ENCODE measurements at regions not wholly inside any gene's neighbourhood (a gene's known extent, or its start where the extent isn't known, plus 50 kb on each side); places are given as distances from the start of the nearest gene placed in this dataset.
"Not testable (repeated sequence)": the region's sequence is repeated elsewhere in the genome, so short reads cannot be mapped to it uniquely, and the experiment has no call there.

DNA sequence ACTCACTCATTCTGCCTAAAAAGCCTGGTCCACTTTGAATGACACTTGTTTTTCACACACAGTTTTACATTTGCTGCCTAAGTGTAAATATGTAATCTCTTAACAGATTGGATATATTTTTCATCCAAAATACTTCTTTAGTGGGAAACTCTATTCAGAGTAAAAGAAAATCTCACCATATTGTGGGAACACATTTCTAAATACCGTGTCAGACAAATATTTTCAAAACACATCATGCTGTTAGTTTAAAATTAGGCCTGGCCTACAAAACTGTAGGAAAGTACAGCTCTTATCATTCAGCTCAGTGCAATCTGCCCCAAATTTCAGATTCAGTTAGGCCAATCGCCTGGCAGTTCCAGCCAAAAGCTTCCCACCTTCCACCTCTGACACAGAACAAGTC, 849.8 kb downstream of the NXPH1 start:
- 86% methylated on average over 2 of the region's 2 CpGs for WGBS (ENCODE audit: insufficient coverage)
- no peaks in the 10 kb centered on the region for H3K4me1 ChIP-seq (ENCODE audit: control insufficient read depth, insufficient read depth, low read length)
- DNase-seq (ENCODE audit: low read depth in 4 of 6, low spot score in 6 of 6): peak in 1 of 6 donors; percentile 93

DNA sequence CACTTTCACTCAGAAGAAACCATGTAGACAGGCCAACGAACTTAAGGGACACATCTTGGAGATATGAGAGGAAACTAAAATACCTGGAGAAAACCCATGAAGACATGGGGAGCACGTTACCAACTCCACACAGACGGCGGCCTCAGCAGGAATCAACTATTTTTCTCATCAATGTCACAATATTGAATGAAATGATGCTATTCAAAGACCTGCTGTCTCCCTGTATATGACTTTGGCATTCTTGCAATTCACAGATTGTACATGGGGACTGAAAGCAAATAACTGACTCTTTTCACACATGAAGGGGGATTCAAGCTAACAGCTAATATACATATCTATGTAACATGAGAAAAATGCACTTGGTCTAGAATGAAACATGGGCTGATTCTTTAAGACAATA, 869.0 kb downstream of the NXPH1 start:
- WGBS (ENCODE audit: insufficient coverage): no CpG with 5 or more reads among the region's 4 CpGs

More for the DNA sequence above, 849.8 kb downstream of the NXPH1 start:
- no peaks in the 10 kb centered on the region for H3K36me3 ChIP-seq (ENCODE audit: control insufficient read depth, insufficient read depth, low read length)
- no peaks in the 10 kb centered on the region for H3K9me3 ChIP-seq (ENCODE audit: control insufficient read depth, insufficient read depth, low read length)
- no peak overlapping the region for H3K27ac ChIP-seq (ENCODE audit: low read depth, low read length)
- no peak overlapping the region for H3K4me3 ChIP-seq (ENCODE audit: low read depth, low read length)
- H3K27me3 ChIP-seq (ENCODE audit: control insufficient read depth, insufficient read depth, low read length): no peaks in the 10 kb centered on the region

DNA sequence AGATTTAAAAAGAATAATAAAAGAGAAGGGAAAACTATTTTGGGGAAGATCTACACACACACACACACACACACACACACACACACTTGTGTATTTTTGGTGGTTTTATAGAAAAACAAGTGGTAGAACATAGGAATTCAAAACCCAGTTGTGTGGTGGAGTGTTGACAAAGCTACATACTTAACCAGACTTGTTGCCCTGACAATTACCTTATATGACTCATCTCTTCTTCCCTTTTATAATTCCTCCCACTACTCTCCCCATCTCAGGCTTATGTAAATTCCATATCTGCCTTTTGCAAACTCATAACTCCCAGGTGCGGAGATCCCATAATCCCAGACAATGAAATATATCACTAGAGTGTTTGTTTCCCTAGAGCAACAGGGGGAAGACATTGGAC, 873.7 kb downstream of the NXPH1 start:
- no peak for DNase-seq (ENCODE audit: low read depth in 4 of 6, low spot score in 6 of 6)

More for the DNA sequence above, 869.0 kb downstream of the NXPH1 start:
- Histone ChIP-seq H3K27me3 (ENCODE audit: control insufficient read depth, insufficient read depth, low read length) (no peaks in the 10 kb centered on the region), H3K27ac (ENCODE audit: low read depth, low read length) (no peak overlapping the region), H3K4me3 (ENCODE audit: low read depth, low read length) (no peak overlapping the region), H3K4me1 (ENCODE audit: control insufficient read depth, insufficient read depth, low read length) (no peaks in the 10 kb centered on the region), H3K36me3 (ENCODE audit: control insufficient read depth, insufficient read depth, low read length) (no peaks in the 10 kb centered on the region), H3K9me3 (ENCODE audit: control insufficient read depth, insufficient read depth, low read length) (no peaks in the 10 kb centered on the region)
- no peak for DNase-seq (ENCODE audit: low read depth in 4 of 6, low spot score in 6 of 6)

DNA sequence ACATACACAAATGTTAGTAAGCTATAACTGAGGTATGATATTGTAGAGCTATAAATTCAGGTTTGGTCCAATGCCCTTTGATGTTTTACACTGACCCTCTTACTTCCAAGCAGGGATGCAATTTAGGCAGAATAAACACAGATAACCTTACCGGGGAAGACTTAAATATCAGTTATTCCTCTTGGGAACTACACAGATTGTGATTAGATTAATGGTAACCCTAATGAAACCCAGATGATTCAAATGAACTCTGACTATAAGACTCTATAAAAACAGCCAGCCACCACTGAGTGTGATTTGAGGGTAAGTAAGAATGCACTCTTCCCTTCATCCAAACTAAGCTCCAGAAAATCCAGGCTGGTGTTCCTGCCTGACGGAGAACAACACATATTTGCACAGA, 891.1 kb downstream of the NXPH1 start:
- WGBS (ENCODE audit: insufficient coverage): no CpG with 5 or more reads among the region's 2 CpGs
- no peak for DNase-seq (ENCODE audit: low read depth in 4 of 6, low spot score in 6 of 6)
- no peak overlapping the region for H3K4me3 ChIP-seq (ENCODE audit: low read depth, low read length)
- H3K9me3 ChIP-seq (ENCODE audit: control insufficient read depth, insufficient read depth, low read length): no peaks in the 10 kb centered on the region
- no peaks in the 10 kb centered on the region for H3K36me3 ChIP-seq (ENCODE audit: control insufficient read depth, insufficient read depth, low read length)
- no peak overlapping the region for H3K27ac ChIP-seq (ENCODE audit: low read depth, low read length)
- no peaks in the 10 kb centered on the region for H3K27me3 ChIP-seq (ENCODE audit: control insufficient read depth, insufficient read depth, low read length)
- no peaks in the 10 kb centered on the region for H3K4me1 ChIP-seq (ENCODE audit: control insufficient read depth, insufficient read depth, low read length)

More for the DNA sequence above, 873.7 kb downstream of the NXPH1 start:
- no peaks in the 10 kb centered on the region for H3K36me3 ChIP-seq (ENCODE audit: control insufficient read depth, insufficient read depth, low read length)
- H3K27ac ChIP-seq (ENCODE audit: low read depth, low read length): no peak overlapping the region
- H3K27me3 ChIP-seq (ENCODE audit: control insufficient read depth, insufficient read depth, low read length): no peaks in the 10 kb centered on the region
- no CpG with 5 or more reads among the region's 1 CpG for WGBS (ENCODE audit: insufficient coverage)
- no peak overlapping the region for H3K4me3 ChIP-seq (ENCODE audit: low read depth, low read length)
- no peaks in the 10 kb centered on the region for H3K9me3 ChIP-seq (ENCODE audit: control insufficient read depth, insufficient read depth, low read length)
- no peaks in the 10 kb centered on the region for H3K4me1 ChIP-seq (ENCODE audit: control insufficient read depth, insufficient read depth, low read length)

DNA sequence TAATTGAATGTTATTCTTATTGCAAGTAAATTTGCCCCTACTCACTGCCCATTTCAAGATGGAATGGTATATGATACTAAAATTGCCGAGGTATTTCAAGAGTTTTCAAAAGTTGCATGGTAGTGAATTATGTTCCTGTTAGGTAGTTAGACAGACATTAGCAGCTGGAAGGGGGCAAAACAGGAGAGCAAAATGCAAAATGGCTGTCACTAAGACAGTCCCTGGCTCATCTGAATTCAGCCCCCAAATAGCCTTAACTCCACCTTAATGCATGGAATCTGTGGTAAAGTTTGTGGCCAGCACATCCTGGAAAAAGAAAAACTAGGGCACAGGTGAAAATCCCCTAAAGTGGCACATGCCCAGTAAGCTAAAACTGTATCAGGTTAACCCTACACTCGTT, 894.9 kb downstream of the NXPH1 start:
- Histone ChIP-seq H3K36me3 (ENCODE audit: control insufficient read depth, insufficient read depth, low read length) (no peaks in the 10 kb centered on the region), H3K27me3 (ENCODE audit: control insufficient read depth, insufficient read depth, low read length) (no peaks in the 10 kb centered on the region), H3K4me1 (ENCODE audit: control insufficient read depth, insufficient read depth, low read length) (no peaks in the 10 kb centered on the region), H3K4me3 (ENCODE audit: low read depth, low read length) (no peak overlapping the region), H3K9me3 (ENCODE audit: control insufficient read depth, insufficient read depth, low read length) (no peaks in the 10 kb centered on the region), H3K27ac (ENCODE audit: low read depth, low read length) (no peak overlapping the region)
- no peak for DNase-seq (ENCODE audit: low read depth in 4 of 6, low spot score in 6 of 6)
- WGBS (ENCODE audit: insufficient coverage): no CpG with 5 or more reads among the region's 2 CpGs

DNA sequence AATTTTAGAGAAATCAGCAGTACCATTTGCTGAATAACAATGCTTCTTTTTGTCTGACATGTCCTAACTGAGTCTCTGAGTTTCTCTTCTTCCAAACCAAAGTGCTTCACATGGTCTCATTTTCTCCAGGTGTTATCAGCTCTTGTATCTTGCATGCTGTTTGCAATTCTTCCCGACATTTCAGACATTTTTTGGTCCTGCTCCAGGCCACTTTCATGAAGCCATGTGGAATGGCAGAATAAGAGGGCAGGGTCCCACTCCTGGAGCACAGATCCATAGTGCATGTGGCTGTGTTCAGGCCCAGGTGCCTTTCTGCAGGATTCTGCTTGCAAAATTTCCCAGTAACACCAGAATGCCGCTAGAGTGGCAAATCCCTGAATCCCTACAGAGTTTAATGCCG, 916.2 kb downstream of the NXPH1 start:
- no peak overlapping the region for H3K4me3 ChIP-seq (ENCODE audit: low read depth, low read length)
- H3K9me3 ChIP-seq (ENCODE audit: control insufficient read depth, insufficient read depth, low read length): no peaks in the 10 kb centered on the region
- H3K36me3 ChIP-seq (ENCODE audit: control insufficient read depth, insufficient read depth, low read length): no peaks in the 10 kb centered on the region
- WGBS (ENCODE audit: insufficient coverage): 86% methylated on average over 1 of the region's 3 CpGs
- no peaks in the 10 kb centered on the region for H3K4me1 ChIP-seq (ENCODE audit: control insufficient read depth, insufficient read depth, low read length)
- no peak overlapping the region for H3K27ac ChIP-seq (ENCODE audit: low read depth, low read length)
- no peaks in the 10 kb centered on the region for H3K27me3 ChIP-seq (ENCODE audit: control insufficient read depth, insufficient read depth, low read length)
- no peak for DNase-seq (ENCODE audit: low read depth in 4 of 6, low spot score in 6 of 6)

DNA sequence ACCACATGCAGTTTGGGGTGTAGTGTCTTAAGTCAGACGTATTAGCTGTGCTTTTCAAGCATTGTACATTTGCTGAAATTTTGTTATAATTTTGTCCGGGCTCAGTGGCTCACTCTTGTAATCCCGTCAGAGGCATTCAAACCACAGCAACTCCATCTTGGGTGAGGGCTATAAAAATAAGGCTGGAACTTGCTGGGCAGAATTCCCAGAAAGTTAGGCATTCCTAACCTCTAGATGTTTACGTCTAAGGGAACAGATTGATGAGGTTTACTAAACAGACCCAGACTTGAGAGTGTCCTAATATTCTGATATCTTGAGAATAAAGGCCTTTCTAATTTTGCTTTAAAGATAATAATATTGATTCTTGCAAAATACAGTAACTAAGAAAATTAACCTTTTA, 957.8 kb downstream of the NXPH1 start:
- WGBS (ENCODE audit: insufficient coverage): no CpG with 5 or more reads among the region's 4 CpGs
- H3K36me3 ChIP-seq (ENCODE audit: control insufficient read depth, insufficient read depth, low read length): no peaks in the 10 kb centered on the region

DNA sequence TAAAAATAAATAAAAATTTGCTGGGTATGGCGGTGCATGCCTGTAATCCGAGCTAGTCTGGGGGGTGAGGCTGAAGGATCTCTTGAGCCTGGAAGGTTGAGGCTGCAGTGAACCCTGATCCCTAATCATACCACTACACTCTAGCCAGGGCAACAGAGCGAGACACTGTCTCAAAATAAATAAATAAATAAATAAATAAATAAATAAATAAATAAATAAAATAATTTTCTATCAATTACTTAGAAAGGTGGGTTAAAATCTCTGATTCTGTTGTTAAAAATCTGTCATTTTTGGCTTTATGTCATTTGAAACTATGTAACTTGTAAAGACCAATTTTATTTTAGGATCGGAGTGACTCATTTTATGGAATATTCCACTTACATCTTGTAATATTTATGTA, 958.6 kb downstream of the NXPH1 start:
- Histone ChIP-seq H3K9me3 (ENCODE audit: control insufficient read depth, insufficient read depth, low read length) (peaks cover 2% of the 10 kb centered on the region), H3K4me3 (ENCODE audit: low read depth, low read length) (no peak overlapping the region), H3K27me3 (ENCODE audit: control insufficient read depth, insufficient read depth, low read length) (no peaks in the 10 kb centered on the region), H3K36me3 (ENCODE audit: control insufficient read depth, insufficient read depth, low read length) (no peaks in the 10 kb centered on the region), H3K27ac (ENCODE audit: low read depth, low read length) (no peak overlapping the region), H3K4me1 (ENCODE audit: control insufficient read depth, insufficient read depth, low read length) (no peaks in the 10 kb centered on the region)
- WGBS (ENCODE audit: insufficient coverage): no CpG with 5 or more reads among the region's 4 CpGs
- no peak for DNase-seq (ENCODE audit: low read depth in 4 of 6, low spot score in 6 of 6)

More for the DNA sequence above, 957.8 kb downstream of the NXPH1 start:
- no peak for DNase-seq (ENCODE audit: low read depth in 4 of 6, low spot score in 6 of 6)
- Histone ChIP-seq H3K4me3 (ENCODE audit: low read depth, low read length) (no peak overlapping the region), H3K4me1 (ENCODE audit: control insufficient read depth, insufficient read depth, low read length) (no peaks in the 10 kb centered on the region), H3K27ac (ENCODE audit: low read depth, low read length) (no peak overlapping the region), H3K27me3 (ENCODE audit: control insufficient read depth, insufficient read depth, low read length) (no peaks in the 10 kb centered on the region), H3K9me3 (ENCODE audit: control insufficient read depth, insufficient read depth, low read length) (peaks cover 2% of the 10 kb centered on the region)

DNA sequence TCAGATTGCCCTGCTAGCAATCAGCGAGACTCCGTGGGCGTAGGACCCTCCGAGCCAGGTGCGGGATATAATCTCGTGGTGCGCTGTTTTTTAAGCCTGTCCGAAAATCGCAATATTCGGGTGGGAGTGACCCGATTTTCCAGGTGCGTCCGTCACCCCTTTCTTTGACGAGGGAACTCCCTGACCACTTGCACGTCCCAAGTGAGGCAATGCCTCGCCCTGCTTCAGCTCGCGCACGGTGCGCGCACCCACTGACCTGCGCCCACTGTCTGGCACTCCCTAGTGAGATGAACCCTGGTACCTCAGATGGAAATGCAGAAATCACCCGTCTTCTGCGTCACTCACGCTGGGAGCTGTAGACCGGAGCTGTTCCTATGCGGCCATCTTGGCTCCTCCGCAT, 971.0 kb downstream of the NXPH1 start:
- not testable (repeated sequence) for H3K4me1 ChIP-seq (ENCODE audit: control insufficient read depth, insufficient read depth, low read length); DNase-seq (ENCODE audit: low read depth in 4 of 6, low spot score in 6 of 6); H3K9me3 ChIP-seq (ENCODE audit: control insufficient read depth, insufficient read depth, low read length); H3K36me3 ChIP-seq (ENCODE audit: control insufficient read depth, insufficient read depth, low read length); H3K27me3 ChIP-seq (ENCODE audit: control insufficient read depth, insufficient read depth, low read length); H3K4me3 ChIP-seq (ENCODE audit: low read depth, low read length); H3K27ac ChIP-seq (ENCODE audit: low read depth, low read length)
- WGBS (ENCODE audit: insufficient coverage): 92% methylated on average over 22 of the region's 28 CpGs

DNA sequence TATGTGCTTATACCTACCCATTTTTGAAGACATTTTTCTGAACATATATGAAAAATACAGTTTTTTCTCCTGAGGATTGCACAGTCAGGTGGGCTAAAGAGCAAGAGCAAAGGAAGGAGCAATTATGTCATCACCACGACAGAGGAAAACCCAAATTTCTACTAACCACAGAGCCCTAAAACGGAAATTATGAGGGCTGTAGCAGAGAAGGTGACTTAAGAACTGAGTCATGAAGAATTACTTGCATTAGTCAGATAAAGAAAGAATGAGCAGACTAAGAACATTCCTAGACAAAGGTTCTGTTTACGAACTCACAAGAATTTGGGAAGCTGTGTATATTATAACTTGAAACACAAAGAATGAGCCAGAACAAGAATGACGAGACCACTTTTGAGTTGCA, 974.4 kb downstream of the NXPH1 start:
- no peaks in the 10 kb centered on the region for H3K4me1 ChIP-seq (ENCODE audit: control insufficient read depth, insufficient read depth, low read length)
- no CpG with 5 or more reads among the region's 4 CpGs for WGBS (ENCODE audit: insufficient coverage)

More for the DNA sequence above, 974.4 kb downstream of the NXPH1 start:
- H3K27me3 ChIP-seq (ENCODE audit: control insufficient read depth, insufficient read depth, low read length): no peaks in the 10 kb centered on the region
- no peak overlapping the region for H3K4me3 ChIP-seq (ENCODE audit: low read depth, low read length)
- no peak for DNase-seq (ENCODE audit: low read depth in 4 of 6, low spot score in 6 of 6)
- no peak overlapping the region for H3K27ac ChIP-seq (ENCODE audit: low read depth, low read length)
- no peaks in the 10 kb centered on the region for H3K36me3 ChIP-seq (ENCODE audit: control insufficient read depth, insufficient read depth, low read length)
- no peaks in the 10 kb centered on the region for H3K9me3 ChIP-seq (ENCODE audit: control insufficient read depth, insufficient read depth, low read length)
